ENCODE measurements at regions not wholly inside any gene's neighbourhood (a gene's known extent, or its start where the extent isn't known, plus 50 kb on each side); places are given as distances from the start of the nearest gene placed in this dataset.

DNA sequence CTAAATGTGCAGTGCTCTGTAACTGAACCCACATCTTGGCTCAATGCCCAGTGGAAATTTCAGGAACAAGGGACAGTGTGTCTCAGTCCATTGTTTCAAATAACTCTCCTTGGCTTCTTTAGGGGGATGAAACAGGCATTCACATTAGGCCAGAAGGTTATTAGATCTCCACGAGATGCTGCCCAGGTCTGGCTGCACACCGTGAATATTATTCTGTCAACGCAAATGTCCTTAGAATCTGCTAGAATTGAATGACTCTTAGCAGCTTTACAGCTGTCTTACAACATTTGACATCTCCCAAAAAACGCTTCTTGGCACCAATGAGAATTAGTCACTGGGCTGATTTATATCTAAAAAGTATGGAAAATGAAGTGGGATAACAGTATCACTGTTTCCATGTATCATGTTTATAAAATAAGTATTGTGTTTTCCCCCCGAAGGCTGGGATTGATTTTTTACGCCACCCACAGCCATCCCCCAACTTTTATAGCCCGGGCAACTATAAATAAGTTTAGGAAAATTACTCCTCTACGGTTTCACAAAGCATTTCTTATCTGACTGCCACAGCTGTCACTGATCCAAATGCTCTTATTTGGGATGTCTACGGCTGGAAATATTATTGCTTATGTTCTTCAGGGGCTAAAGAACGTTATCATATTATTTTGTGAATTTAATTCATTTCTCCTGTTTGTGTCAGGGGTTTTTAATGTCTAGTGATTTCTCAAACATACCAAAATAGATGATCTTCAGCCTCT, 559.7 kb upstream of the FAT1 start:
- ATAC-seq (ENCODE audit: low read depth) (no peak), DNase-seq (ENCODE audit: low spot score) (no peak)
- Histone ChIP-seq H3K36me3 (ENCODE audit: low read depth) (no peaks in the 10 kb centered on the region), H3K27ac (ENCODE audit: poor library complexity, severe bottlenecking) (no peak overlapping the region), H3K4me3 (ENCODE audit: severe bottlenecking) (no peak overlapping the region), H3K4me1 (ENCODE audit: insufficient read depth, poor library complexity, severe bottlenecking) (no peaks in the 10 kb centered on the region), H3K9me3 (ENCODE audit: severe bottlenecking) (no peaks in the 10 kb centered on the region), H3K27me3 (ENCODE audit: insufficient read depth, poor library complexity, severe bottlenecking) (no peaks in the 10 kb centered on the region)
- TF ChIP-seq, protein P1, sequence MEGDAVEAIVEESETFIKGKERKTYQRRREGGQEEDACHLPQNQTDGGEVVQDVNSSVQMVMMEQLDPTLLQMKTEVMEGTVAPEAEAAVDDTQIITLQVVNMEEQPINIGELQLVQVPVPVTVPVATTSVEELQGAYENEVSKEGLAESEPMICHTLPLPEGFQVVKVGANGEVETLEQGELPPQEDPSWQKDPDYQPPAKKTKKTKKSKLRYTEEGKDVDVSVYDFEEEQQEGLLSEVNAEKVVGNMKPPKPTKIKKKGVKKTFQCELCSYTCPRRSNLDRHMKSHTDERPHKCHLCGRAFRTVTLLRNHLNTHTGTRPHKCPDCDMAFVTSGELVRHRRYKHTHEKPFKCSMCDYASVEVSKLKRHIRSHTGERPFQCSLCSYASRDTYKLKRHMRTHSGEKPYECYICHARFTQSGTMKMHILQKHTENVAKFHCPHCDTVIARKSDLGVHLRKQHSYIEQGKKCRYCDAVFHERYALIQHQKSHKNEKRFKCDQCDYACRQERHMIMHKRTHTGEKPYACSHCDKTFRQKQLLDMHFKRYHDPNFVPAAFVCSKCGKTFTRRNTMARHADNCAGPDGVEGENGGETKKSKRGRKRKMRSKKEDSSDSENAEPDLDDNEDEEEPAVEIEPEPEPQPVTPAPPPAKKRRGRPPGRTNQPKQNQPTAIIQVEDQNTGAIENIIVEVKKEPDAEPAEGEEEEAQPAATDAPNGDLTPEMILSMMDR (IDR thresholded peaks at IDR 0.05; ENCODE audit: poor library complexity, severe bottlenecking), result no peak

DNA sequence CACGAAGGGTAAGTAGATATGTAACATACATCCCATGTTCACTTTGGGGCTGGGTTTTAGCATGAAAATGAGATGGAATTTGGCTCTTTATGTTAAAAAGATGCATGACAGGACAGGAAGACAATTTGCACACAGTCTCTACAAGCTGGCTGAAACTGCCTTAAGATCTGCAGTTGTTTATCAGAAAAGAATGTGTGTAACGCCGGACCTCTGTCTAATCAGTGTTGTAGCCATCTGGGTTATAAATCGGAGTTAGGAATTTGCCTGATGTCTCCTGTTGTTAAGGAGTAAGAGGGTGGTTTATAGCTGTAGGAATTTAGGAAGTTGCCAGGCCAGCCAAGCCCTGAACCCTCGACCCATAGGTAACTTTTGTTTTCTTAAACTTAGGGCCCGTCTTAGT, 562.9 kb upstream of the FAT1 start:
- TF ChIP-seq, protein P1 (IDR thresholded peaks at IDR 0.05; ENCODE audit: poor library complexity, severe bottlenecking), result no peak
- Histone ChIP-seq H3K27ac (ENCODE audit: poor library complexity, severe bottlenecking) (no peak overlapping the region), H3K27me3 (ENCODE audit: insufficient read depth, poor library complexity, severe bottlenecking) (no peaks in the 10 kb centered on the region)

DNA sequence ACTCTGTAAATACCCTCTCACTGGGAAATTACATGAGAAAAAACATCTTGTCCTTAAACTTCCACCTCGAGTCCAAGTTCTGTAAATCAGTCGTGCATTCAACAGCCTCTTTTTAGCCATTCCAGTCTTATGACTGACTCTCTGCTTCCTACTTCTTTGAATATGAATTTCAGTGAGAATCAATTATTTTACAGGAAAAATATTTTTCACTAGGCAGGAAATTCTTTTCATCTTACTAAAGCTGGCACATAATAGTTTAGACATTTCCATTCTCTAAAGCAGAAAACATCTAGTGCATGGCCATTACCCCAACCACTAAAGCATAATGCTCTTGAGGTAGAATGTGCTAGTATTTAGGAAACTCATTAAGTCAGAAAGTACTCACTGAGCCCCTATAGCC, 565.7 kb upstream of the FAT1 start:
- no peaks in the 10 kb centered on the region for H3K36me3 ChIP-seq (ENCODE audit: low read depth)
- H3K4me1 ChIP-seq (ENCODE audit: insufficient read depth, poor library complexity, severe bottlenecking), result peaks cover 15% of the 10 kb centered on the region
- no peaks in the 10 kb centered on the region for H3K9me3 ChIP-seq (ENCODE audit: severe bottlenecking)
- H3K4me3 ChIP-seq (ENCODE audit: severe bottlenecking), result no peak overlapping the region
- DNase-seq (ENCODE audit: low spot score), result no peak
- TF ChIP-seq, protein P1 (IDR thresholded peaks at IDR 0.05; ENCODE audit: poor library complexity, severe bottlenecking), result no peak
- peak overlapping the region; percentile 32 for H3K27ac ChIP-seq (ENCODE audit: poor library complexity, severe bottlenecking)
- H3K27me3 ChIP-seq (ENCODE audit: insufficient read depth, poor library complexity, severe bottlenecking), result no peaks in the 10 kb centered on the region
- ATAC-seq (ENCODE audit: low read depth), result peak; percentile 25; the same call in 1 of the 3 replicates

More for the DNA sequence above, 562.9 kb upstream of the FAT1 start:
- H3K4me1 ChIP-seq (ENCODE audit: insufficient read depth, poor library complexity, severe bottlenecking), result peaks cover 6% of the 10 kb centered on the region
- no peak overlapping the region for H3K4me3 ChIP-seq (ENCODE audit: severe bottlenecking)
- ATAC-seq (ENCODE audit: low read depth) (no peak), DNase-seq (ENCODE audit: low spot score) (no peak)
- H3K36me3 ChIP-seq (ENCODE audit: low read depth), result no peaks in the 10 kb centered on the region
- no peaks in the 10 kb centered on the region for H3K9me3 ChIP-seq (ENCODE audit: severe bottlenecking)

DNA sequence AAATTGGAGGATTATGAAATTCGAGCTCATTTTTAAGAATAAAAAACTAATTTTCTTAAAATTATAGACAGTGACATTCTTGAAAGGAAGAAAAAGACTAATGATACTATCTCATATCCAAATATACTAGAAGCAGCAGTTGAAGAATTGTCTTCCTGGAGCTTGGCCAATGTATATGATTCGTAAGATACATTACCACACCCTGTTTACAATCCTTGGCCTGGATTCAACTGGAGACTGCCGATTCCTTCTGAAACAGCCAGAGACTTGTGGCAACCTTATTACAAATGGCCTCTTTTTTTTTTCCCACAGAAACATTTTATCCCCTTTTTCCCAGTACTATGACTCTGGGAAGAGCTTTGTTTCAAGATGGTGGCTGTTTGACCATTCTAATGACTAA, 571.2 kb upstream of the FAT1 start:
- Histone ChIP-seq H3K27me3 (ENCODE audit: insufficient read depth, poor library complexity, severe bottlenecking) (no peaks in the 10 kb centered on the region), H3K4me3 (ENCODE audit: severe bottlenecking) (no peak overlapping the region), H3K36me3 (ENCODE audit: low read depth) (no peaks in the 10 kb centered on the region), H3K9me3 (ENCODE audit: severe bottlenecking) (peaks cover 5% of the 10 kb centered on the region), H3K27ac (ENCODE audit: poor library complexity, severe bottlenecking) (peak overlapping the region; percentile 69), H3K4me1 (ENCODE audit: insufficient read depth, poor library complexity, severe bottlenecking) (peaks cover 17% of the 10 kb centered on the region)
- TF ChIP-seq, protein P1 (IDR thresholded peaks at IDR 0.05; ENCODE audit: poor library complexity, severe bottlenecking), result no peak
- DNase-seq (ENCODE audit: low spot score), result no peak
- peak; percentile 80 for ATAC-seq (ENCODE audit: low read depth)

DNA sequence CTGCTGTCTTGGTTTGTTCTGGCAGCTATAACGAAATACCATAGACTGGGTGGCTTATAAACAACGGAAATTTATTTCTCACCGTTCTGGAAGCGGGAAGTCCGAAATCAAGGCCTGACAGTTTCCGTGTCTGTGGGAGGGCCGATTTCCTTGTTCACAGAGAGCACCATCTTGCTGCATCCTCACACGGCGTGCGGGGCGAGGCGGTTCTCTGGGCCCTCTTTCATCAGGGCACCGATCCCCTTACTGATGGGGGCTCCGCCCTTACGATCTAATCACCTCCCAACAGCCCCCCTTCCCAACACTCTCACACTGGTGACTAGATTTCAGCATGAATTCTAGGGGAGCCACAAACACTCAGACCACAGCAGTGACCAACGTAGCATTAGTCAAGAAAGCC, 578.3 kb upstream of the FAT1 start:
- TF ChIP-seq, protein P1 (IDR thresholded peaks at IDR 0.05; ENCODE audit: poor library complexity, severe bottlenecking), result no peak
- H3K27me3 ChIP-seq (ENCODE audit: insufficient read depth, poor library complexity, severe bottlenecking), result no peaks in the 10 kb centered on the region
- H3K4me1 ChIP-seq (ENCODE audit: insufficient read depth, poor library complexity, severe bottlenecking), result peaks cover 5% of the 10 kb centered on the region
- no peak for DNase-seq (ENCODE audit: low spot score)
- H3K36me3 ChIP-seq (ENCODE audit: low read depth), result peaks cover 10% of the 10 kb centered on the region; the same call in 1 of the 2 replicates
- H3K4me3 ChIP-seq (ENCODE audit: severe bottlenecking), result no peak overlapping the region
- no peak for ATAC-seq (ENCODE audit: low read depth)
- H3K27ac ChIP-seq (ENCODE audit: poor library complexity, severe bottlenecking), result no peak overlapping the region
- no peaks in the 10 kb centered on the region for H3K9me3 ChIP-seq (ENCODE audit: severe bottlenecking)

All from RWPE2 (cell line).